ENCODE measurements at regions not wholly inside any gene's neighbourhood (a gene's known extent, or its start where the extent isn't known, plus 50 kb on each side); places are given as distances from the start of the nearest gene placed in this dataset.

DNA sequence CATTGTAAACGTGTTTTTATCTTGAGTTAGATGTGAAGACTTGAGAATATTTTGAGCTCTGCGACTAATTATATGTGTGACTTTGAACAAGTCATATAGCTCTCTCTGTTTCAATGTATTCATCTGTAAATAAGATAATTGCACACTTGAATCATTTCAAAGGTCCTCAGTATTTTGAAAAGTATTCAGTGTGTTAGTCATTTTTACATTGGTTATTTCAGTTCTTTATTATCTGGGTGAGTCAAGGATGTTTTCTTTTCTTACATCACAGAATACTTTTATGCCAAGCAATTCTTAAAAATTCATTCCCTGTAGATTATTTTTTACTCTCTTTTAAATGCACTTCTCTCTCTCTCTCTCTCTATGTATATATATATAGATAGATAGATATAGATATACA is 1098.0 kb upstream of the ZEB2 start (continued):
- no peak for TF ChIP-seq ESRRG (CRISPR knock-in tag; IDR thresholded peaks at IDR 0.05)
- TF ChIP-seq ZNF70 (CRISPR knock-in tag; IDR thresholded peaks at IDR 0.05) = no peak
- TF ChIP-seq ZNF565 (CRISPR knock-in tag; conservative IDR thresholded peaks at IDR 0.05; ENCODE audit: low read depth) = no peak
- no peak for TF ChIP-seq ARNTL (CRISPR knock-in tag; IDR thresholded peaks at IDR 0.05; ENCODE audit: borderline replicate concordance, low read depth)

DNA sequence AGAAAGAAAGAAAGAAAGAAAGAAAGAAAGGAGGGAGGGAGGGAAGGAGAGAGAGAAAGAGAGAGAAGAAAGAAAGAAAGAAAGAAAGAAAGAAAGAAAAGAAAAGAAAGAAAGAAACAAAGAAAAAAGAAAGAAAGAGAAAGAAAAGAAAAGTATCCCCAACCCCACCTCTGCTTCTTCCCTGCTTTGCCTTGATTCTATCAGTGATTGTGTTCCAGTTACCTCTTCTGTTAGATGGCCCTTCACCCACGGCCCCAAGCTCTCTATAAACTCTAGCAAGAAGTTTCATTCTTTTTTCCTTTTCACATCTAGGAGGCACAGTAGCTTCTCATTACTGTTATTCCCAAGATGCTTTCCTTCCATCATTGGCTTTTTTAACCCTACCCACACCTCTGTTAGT is 1097.5 kb upstream of the ZEB2 start:
- ATAC-seq = no peak

DNA sequence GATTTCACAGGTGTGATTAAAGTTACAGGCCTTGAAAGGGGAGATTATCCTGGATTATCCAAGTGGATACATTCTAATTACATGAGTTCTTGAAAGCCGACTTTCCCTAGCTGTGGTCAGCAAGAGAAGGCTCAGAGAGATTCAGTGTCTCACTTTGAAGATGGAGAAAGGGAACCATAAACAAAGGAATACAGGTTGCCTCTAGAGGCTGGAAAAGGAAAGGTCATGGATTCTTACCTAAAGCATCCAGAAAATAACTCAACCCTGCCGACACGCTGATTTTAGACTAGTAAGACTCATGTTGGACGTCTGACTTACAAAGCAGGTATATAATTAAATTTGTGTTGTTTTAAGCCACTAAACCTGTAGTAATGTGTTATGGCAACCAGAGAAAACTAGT is 1095.7 kb upstream of the ZEB2 start:
- TF ChIP-seq ISL1 (CRISPR knock-in tag; IDR thresholded peaks at IDR 0.05) = no peak
- TF ChIP-seq, protein P1, sequence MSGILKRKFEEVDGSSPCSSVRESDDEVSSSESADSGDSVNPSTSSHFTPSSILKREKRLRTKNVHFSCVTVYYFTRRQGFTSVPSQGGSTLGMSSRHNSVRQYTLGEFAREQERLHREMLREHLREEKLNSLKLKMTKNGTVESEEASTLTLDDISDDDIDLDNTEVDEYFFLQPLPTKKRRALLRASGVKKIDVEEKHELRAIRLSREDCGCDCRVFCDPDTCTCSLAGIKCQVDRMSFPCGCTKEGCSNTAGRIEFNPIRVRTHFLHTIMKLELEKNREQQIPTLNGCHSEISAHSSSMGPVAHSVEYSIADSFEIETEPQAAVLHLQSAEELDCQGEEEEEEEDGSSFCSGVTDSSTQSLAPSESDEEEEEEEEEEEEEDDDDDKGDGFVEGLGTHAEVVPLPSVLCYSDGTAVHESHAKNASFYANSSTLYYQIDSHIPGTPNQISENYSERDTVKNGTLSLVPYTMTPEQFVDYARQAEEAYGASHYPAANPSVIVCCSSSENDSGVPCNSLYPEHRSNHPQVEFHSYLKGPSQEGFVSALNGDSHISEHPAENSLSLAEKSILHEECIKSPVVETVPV (CRISPR knock-in tag; IDR thresholded peaks at IDR 0.05) = no peak
- TF ChIP-seq, protein P2, sequence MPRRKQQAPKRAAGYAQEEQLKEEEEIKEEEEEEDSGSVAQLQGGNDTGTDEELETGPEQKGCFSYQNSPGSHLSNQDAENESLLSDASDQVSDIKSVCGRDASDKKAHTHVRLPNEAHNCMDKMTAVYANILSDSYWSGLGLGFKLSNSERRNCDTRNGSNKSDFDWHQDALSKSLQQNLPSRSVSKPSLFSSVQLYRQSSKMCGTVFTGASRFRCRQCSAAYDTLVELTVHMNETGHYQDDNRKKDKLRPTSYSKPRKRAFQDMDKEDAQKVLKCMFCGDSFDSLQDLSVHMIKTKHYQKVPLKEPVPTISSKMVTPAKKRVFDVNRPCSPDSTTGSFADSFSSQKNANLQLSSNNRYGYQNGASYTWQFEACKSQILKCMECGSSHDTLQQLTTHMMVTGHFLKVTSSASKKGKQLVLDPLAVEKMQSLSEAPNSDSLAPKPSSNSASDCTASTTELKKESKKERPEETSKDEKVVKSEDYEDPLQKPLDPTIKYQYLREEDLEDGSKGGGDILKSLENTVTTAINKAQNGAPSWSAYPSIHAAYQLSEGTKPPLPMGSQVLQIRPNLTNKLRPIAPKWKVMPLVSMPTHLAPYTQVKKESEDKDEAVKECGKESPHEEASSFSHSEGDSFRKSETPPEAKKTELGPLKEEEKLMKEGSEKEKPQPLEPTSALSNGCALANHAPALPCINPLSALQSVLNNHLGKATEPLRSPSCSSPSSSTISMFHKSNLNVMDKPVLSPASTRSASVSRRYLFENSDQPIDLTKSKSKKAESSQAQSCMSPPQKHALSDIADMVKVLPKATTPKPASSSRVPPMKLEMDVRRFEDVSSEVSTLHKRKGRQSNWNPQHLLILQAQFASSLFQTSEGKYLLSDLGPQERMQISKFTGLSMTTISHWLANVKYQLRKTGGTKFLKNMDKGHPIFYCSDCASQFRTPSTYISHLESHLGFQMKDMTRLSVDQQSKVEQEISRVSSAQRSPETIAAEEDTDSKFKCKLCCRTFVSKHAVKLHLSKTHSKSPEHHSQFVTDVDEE (CRISPR knock-in tag; IDR thresholded peaks at IDR 0.05) = no peak
- no peak for TF ChIP-seq ZC3H10 (CRISPR knock-in tag; IDR thresholded peaks at IDR 0.05)
- TF ChIP-seq, protein P3, sequence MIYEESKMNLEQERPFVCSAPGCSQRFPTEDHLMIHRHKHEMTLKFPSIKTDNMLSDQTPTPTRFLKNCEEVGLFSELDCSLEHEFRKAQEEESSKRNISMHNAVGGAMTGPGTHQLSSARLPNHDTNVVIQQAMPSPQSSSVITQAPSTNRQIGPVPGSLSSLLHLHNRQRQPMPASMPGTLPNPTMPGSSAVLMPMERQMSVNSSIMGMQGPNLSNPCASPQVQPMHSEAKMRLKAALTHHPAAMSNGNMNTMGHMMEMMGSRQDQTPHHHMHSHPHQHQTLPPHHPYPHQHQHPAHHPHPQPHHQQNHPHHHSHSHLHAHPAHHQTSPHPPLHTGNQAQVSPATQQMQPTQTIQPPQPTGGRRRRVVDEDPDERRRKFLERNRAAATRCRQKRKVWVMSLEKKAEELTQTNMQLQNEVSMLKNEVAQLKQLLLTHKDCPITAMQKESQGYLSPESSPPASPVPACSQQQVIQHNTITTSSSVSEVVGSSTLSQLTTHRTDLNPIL (CRISPR knock-in tag; IDR thresholded peaks at IDR 0.05; ENCODE audit: low read depth) = no peak
- TF ChIP-seq, protein P4, sequence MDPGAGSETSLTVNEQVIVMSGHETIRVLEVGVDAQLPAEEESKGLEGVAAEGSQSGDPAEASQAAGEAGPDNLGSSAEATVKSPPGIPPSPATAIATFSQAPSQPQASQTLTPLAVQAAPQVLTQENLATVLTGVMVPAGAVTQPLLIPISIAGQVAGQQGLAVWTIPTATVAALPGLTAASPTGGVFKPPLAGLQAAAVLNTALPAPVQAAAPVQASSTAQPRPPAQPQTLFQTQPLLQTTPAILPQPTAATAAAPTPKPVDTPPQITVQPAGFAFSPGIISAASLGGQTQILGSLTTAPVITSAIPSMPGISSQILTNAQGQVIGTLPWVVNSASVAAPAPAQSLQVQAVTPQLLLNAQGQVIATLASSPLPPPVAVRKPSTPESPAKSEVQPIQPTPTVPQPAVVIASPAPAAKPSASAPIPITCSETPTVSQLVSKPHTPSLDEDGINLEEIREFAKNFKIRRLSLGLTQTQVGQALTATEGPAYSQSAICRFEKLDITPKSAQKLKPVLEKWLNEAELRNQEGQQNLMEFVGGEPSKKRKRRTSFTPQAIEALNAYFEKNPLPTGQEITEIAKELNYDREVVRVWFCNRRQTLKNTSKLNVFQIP (CRISPR knock-in tag; IDR thresholded peaks at IDR 0.05; ENCODE audit: borderline replicate concordance, low read depth) = no peak
- TF ChIP-seq, protein P5, sequence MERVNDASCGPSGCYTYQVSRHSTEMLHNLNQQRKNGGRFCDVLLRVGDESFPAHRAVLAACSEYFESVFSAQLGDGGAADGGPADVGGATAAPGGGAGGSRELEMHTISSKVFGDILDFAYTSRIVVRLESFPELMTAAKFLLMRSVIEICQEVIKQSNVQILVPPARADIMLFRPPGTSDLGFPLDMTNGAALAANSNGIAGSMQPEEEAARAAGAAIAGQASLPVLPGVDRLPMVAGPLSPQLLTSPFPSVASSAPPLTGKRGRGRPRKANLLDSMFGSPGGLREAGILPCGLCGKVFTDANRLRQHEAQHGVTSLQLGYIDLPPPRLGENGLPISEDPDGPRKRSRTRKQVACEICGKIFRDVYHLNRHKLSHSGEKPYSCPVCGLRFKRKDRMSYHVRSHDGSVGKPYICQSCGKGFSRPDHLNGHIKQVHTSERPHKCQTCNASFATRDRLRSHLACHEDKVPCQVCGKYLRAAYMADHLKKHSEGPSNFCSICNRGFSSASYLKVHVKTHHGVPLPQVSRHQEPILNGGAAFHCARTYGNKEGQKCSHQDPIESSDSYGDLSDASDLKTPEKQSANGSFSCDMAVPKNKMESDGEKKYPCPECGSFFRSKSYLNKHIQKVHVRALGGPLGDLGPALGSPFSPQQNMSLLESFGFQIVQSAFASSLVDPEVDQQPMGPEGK (CRISPR knock-in tag; IDR thresholded peaks at IDR 0.05; ENCODE audit: borderline replicate concordance) = no peak
- no peak for TF ChIP-seq RARB (CRISPR knock-in tag; IDR thresholded peaks at IDR 0.05)
- no peak for TF ChIP-seq TOX (CRISPR knock-in tag; IDR thresholded peaks at IDR 0.05; ENCODE audit: borderline replicate concordance)
- no peak for TF ChIP-seq CSDC2 (CRISPR knock-in tag; IDR thresholded peaks at IDR 0.05)
- TF ChIP-seq ARNTL (CRISPR knock-in tag; IDR thresholded peaks at IDR 0.05; ENCODE audit: borderline replicate concordance, low read depth) = no peak
- no peak for TF ChIP-seq PPARA (CRISPR knock-in tag; IDR thresholded peaks at IDR 0.05; ENCODE audit: borderline replicate concordance)
- no peak for TF ChIP-seq ZFP30 (CRISPR knock-in tag; IDR thresholded peaks at IDR 0.05)
- no peak for TF ChIP-seq ZNF70 (CRISPR knock-in tag; IDR thresholded peaks at IDR 0.05)
- no peak for TF ChIP-seq OSR1 (CRISPR knock-in tag; IDR thresholded peaks at IDR 0.05)
- no peak for TF ChIP-seq ZNF8 (CRISPR knock-in tag; IDR thresholded peaks at IDR 0.05)
- no peak for ATAC-seq

More for the DNA sequence above, 1097.5 kb upstream of the ZEB2 start:
- TF ChIP-seq TOX (CRISPR knock-in tag; IDR thresholded peaks at IDR 0.05; ENCODE audit: borderline replicate concordance) (no peak), PPARA (CRISPR knock-in tag; IDR thresholded peaks at IDR 0.05; ENCODE audit: borderline replicate concordance) (no peak), GLIS3 (CRISPR knock-in tag; IDR thresholded peaks at IDR 0.05) (no peak), ARNTL (CRISPR knock-in tag; IDR thresholded peaks at IDR 0.05; ENCODE audit: borderline replicate concordance, low read depth) (no peak), OSR1 (CRISPR knock-in tag; IDR thresholded peaks at IDR 0.05) (no peak), RARB (CRISPR knock-in tag; IDR thresholded peaks at IDR 0.05) (no peak), ISL1 (CRISPR knock-in tag; IDR thresholded peaks at IDR 0.05) (no peak), ZFP3 (CRISPR knock-in tag; IDR thresholded peaks at IDR 0.05) (no peak), BACH2 (CRISPR knock-in tag; IDR thresholded peaks at IDR 0.05; ENCODE audit: borderline replicate concordance) (no peak), CSDC2 (CRISPR knock-in tag; IDR thresholded peaks at IDR 0.05) (no peak)
- TF ChIP-seq, protein P1 (CRISPR knock-in tag; IDR thresholded peaks at IDR 0.05) = no peak
- TF ChIP-seq, protein P5 (CRISPR knock-in tag; IDR thresholded peaks at IDR 0.05; ENCODE audit: borderline replicate concordance) = no peak
